CD4-positive, alpha-beta T cell (primary cell): ENCODE measurements at regions not wholly inside any gene's neighbourhood (a gene's known extent, or its start where the extent isn't known, plus 50 kb on each side); places are given as distances from the start of the nearest gene placed in this dataset.
"Not testable (repeated sequence)": the region's sequence is repeated elsewhere in the genome, so short reads cannot be mapped to it uniquely, and the experiment has no call there.

ENCODE experiments used
- ATAC-seq: fragments of 200-7000 bp; cut with Tn5 transposase; one replicate; pipeline ENCODE4 v1.10.0; 2022; ENCODE audit warnings: mild to moderate bottlenecking; ENCODE audit not compliant: poor library complexity
- CTCF ChIA-PET: fragments of 350-600 bp; sonication (Branson Sonifier 250); formaldehyde crosslinking; loops from one replicate; lab custom pipeline; 2021; ENCODE audit warnings: antibody characterized with exemption, inconsistent platforms; lab: Charles Lee
- POLR2A ChIA-PET: fragments of 350-600 bp; sonication (Branson Sonifier 250); formaldehyde crosslinking; loops from one replicate; lab custom pipeline; 2021; ENCODE audit warnings: antibody characterized with exemption, inconsistent platforms; lab: Charles Lee
- DNase-seq, 14 experiments: peaks; one replicate each; pipeline ENCODE4 v3.0.0-alpha.2; 2013 to 2020; ENCODE audit warnings: mixed read lengths in 2 of 14
- H3K27ac ChIP-seq, 2 donors: one replicate each; pipeline versions ENCODE4 v1.5.1 to v1.7.0; 2013; ENCODE audit warnings: low read length in 2 of 2, low read depth in 1 of 2, mild to moderate bottlenecking in 1 of 2
- H3K27me3 ChIP-seq, 2 experiments: 1 replicate in 1 of 2; 2 replicates in 1 of 2; pipeline versions ENCODE4 v1.6.1 to v1.7.0; 2013; ENCODE audit warnings: low read length in 2 of 2, control low read depth in 1 of 2, mild to moderate bottlenecking in 1 of 2, moderate library complexity in 1 of 2; ENCODE audit not compliant: insufficient read depth in 2 of 2, control insufficient read depth in 1 of 2
- H3K36me3 ChIP-seq: one replicate; pipeline ENCODE4 v1.6.1; 2013; ENCODE audit warnings: low read length, control low read depth; ENCODE audit not compliant: insufficient read depth
- H3K4me1 ChIP-seq: one replicate; pipeline ENCODE4 v1.6.1; 2013; ENCODE audit warnings: low read length, control low read depth; ENCODE audit not compliant: insufficient read depth
- H3K4me3 ChIP-seq: one replicate; pipeline ENCODE4 v1.5.1; 2013; ENCODE audit warnings: mild to moderate bottlenecking, low read length, moderate library complexity
- H3K9me3 ChIP-seq, 2 experiments: 1 replicate in 1 of 2; 2 replicates in 1 of 2; pipeline versions ENCODE4 v1.6.1 to v1.7.0; 2013; ENCODE audit warnings: low read length in 2 of 2, mild to moderate bottlenecking in 2 of 2, control low read depth in 1 of 2, moderate library complexity in 1 of 2; ENCODE audit not compliant: control insufficient read depth in 1 of 2, insufficient read depth in 1 of 2
- H3K27ac Mint-ChIP-seq: one replicate; pipeline ENCODE4 v1.8.0; 2020; ENCODE audit warnings: mixed read lengths
- H3K27me3 Mint-ChIP-seq: one replicate; pipeline ENCODE4 v1.8.0; 2021; ENCODE audit warnings: mixed read lengths
- H3K36me3 Mint-ChIP-seq: one replicate; pipeline ENCODE4 v1.8.0; 2021; ENCODE audit warnings: low read depth, mixed read lengths
- H3K4me1 Mint-ChIP-seq: one replicate; pipeline ENCODE4 v1.8.0; 2021; ENCODE audit warnings: low read depth, mixed read lengths
- H3K4me3 Mint-ChIP-seq: one replicate; pipeline ENCODE4 v1.8.0; 2020; ENCODE audit warnings: mild to moderate bottlenecking, mixed read lengths
- H3K9me3 Mint-ChIP-seq: one replicate; pipeline ENCODE4 v1.8.0; 2020; ENCODE audit warnings: mixed read lengths
- CTCF ChIP-seq: fragments of 200-600 bp; IDR thresholded peaks from one replicate; pipeline ENCODE4 v1.8.0; 2022; ENCODE audit warnings: antibody characterized with exemption, mild to moderate bottlenecking
- intact Hi-C, 2 experiments: fragments of 100-400 bp; cut with DNase I in 1 of 2; cut with micrococcal nuclease in 1 of 2; formaldehyde crosslinking; loops; one replicate each; pipeline versions ENCODE4 v1.15.1 to v1.9.0; 2023 to 2025; cut with DNase I, micrococcal nuclease

DNA sequence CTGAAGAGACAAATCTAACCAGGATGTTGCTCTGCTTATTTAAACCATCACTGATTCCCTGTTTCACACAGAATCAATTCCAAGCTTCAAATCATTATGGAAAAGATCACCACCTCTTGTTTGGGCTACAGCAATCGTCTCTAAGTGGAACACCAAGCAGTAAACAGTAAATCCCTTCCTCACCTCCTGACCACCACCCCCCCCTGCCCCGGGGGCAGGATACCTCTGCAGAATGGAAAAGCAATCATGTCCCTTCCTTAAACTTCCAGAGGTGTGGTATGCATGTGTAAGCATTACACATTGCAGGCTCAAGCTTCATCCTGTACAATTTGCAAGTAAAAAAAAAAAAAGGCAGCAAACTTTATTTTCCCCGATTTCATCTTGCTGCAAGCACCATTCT, 373.8 kb downstream of the NPIPA8 start:
- H3K4me3 Mint-ChIP-seq: no peak overlapping the region
- H3K27ac Mint-ChIP-seq: no peak overlapping the region
- peaks cover 3 to 6% of the 10 kb centered on the region in 2 experiments for H3K9me3 ChIP-seq
- intact Hi-C loops: no loop called here
- DNase-seq (no peak), ATAC-seq (no peak)
- peaks cover 13% of the 10 kb centered on the region for H3K9me3 Mint-ChIP-seq
- no peak for TF ChIP-seq CTCF
- peaks cover 9% of the 10 kb centered on the region for H3K27me3 Mint-ChIP-seq
- H3K4me3 ChIP-seq: no peak overlapping the region
- CTCF ChIA-PET: no interaction called here
- no peaks in the 10 kb centered on the region for H3K4me1 Mint-ChIP-seq
- no peaks in the 10 kb centered on the region for H3K36me3 ChIP-seq
- H3K27me3 ChIP-seq: no peaks in the 10 kb centered on the region
- no peaks in the 10 kb centered on the region for H3K4me1 ChIP-seq
- no peaks in the 10 kb centered on the region for H3K36me3 Mint-ChIP-seq
- no peak overlapping the region for H3K27ac ChIP-seq
- POLR2A ChIA-PET: no interaction called here

DNA sequence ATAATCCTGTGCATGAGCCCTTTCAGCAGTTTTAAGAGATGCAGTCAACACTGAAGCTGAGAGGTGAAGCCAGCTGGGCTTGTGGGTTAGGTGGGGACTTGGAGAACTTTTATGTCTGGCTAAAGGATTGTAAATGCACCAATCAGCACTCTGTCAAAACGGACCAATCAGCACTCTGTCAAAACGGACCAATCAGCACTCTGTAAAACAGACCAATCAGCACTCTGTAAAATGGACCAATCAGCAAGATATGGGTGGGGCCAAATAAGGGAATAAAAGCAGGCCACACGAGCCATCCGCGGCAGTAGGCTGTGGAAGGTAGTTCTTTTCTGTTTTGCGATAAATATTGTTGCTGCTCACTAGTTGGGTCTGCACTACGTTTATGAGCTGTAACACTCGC, 374.7 kb downstream of the NPIPA8 start:
- POLR2A ChIA-PET, H3K27ac Mint-ChIP-seq, H3K4me1 Mint-ChIP-seq, CTCF ChIA-PET, H3K27me3 ChIP-seq, H3K4me3 Mint-ChIP-seq, H3K27me3 Mint-ChIP-seq, ATAC-seq, DNase-seq, H3K36me3 ChIP-seq, H3K4me3 ChIP-seq, intact Hi-C loops, H3K27ac ChIP-seq, H3K9me3 ChIP-seq, H3K36me3 Mint-ChIP-seq, H3K4me1 ChIP-seq: not testable (repeated sequence)
- peaks cover 13% of the 10 kb centered on the region for H3K9me3 Mint-ChIP-seq

DNA sequence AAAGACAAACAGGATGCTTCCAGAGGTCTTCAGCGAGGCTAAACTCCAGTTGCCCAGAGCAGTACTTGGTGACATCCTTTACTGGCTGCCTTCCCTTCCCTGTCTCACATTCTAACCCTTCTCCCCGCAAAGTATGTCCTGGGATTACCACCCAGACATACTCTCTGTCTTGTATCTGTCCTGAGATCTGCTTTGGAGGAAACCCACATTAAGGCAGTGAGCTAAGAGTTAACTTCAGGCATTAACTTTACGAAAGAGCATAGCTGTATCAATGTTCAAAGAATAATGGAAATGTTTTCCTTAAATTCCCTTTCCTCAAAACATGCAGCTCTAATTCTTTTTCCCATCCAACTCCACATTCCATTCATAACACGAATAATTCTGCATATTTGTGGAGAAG, 385.2 kb downstream of the NPIPA8 start:
- ChIA-PET POLR2A (no interaction called here), CTCF (no interaction called here)
- H3K4me1 ChIP-seq: no peaks in the 10 kb centered on the region
- H3K4me3 ChIP-seq: no peak overlapping the region
- no peak overlapping the region for H3K27ac ChIP-seq
- H3K27me3 Mint-ChIP-seq: peaks cover 59% of the 10 kb centered on the region
- peaks cover 0 to under 1% of the 10 kb centered on the region in 2 experiments for H3K9me3 ChIP-seq
- ATAC-seq (no peak), DNase-seq (no peak)
- H3K27me3 ChIP-seq: peaks cover 12 to 17% of the 10 kb centered on the region in 2 experiments
- intact Hi-C loops: no loop called here
- H3K4me3 Mint-ChIP-seq: no peak overlapping the region
- no peaks in the 10 kb centered on the region for H3K36me3 Mint-ChIP-seq
- no peak overlapping the region for H3K27ac Mint-ChIP-seq
- H3K36me3 ChIP-seq: no peaks in the 10 kb centered on the region
- no peaks in the 10 kb centered on the region for H3K4me1 Mint-ChIP-seq
- no peaks in the 10 kb centered on the region for H3K9me3 Mint-ChIP-seq
- no peak for TF ChIP-seq CTCF

- TF ChIP-seq CTCF: no peak
- ATAC-seq: no peak
- Histone ChIP-seq H3K27ac (no peak overlapping the region), H3K4me3 (no peak overlapping the region), H3K27me3 (peaks cover 10 to 15% of the 10 kb centered on the region in 2 experiments), H3K4me1 (no peaks in the 10 kb centered on the region), H3K9me3 (no peaks in the 10 kb centered on the region), H3K36me3 (no peaks in the 10 kb centered on the region)
- Mint-ChIP-seq H3K27me3 (peaks cover 65% of the 10 kb centered on the region), H3K9me3 (no peaks in the 10 kb centered on the region), H3K4me1 (no peaks in the 10 kb centered on the region), H3K36me3 (no peaks in the 10 kb centered on the region), H3K27ac (no peak overlapping the region), H3K4me3 (no peak overlapping the region)
- intact Hi-C loops: no loop called here
- ChIA-PET CTCF (no interaction called here), POLR2A (no interaction called here)
- DNase-seq: no peak
Measured at GRCh38 chr16:17949982-17950250, 386.6 kb downstream of the NPIPA8 start.
